Stomach smooth muscle (tissue), 2 donors: ENCODE measurements at regions not wholly inside any gene's neighbourhood (a gene's known extent, or its start where the extent isn't known, plus 50 kb on each side); places are given as distances from the start of the nearest gene placed in this dataset.

Experiments
- H3K27ac ChIP-seq: one replicate; pipeline ENCODE4 v1.7.0; 2013; ENCODE audit warnings: mild to moderate bottlenecking, low read length, inconsistent platforms
- H3K27me3 ChIP-seq, 2 donors: one replicate each; pipeline ENCODE4 v1.7.0; 2013; ENCODE audit warnings: low read length in 2 of 2; ENCODE audit not compliant: insufficient read depth in 2 of 2, control insufficient read depth in 1 of 2
- H3K36me3 ChIP-seq, 2 donors: one replicate each; pipeline ENCODE4 v1.7.0; 2013; ENCODE audit warnings: low read length in 2 of 2; ENCODE audit not compliant: control insufficient read depth in 2 of 2, insufficient read depth in 2 of 2
- H3K4me1 ChIP-seq: one replicate; pipeline ENCODE4 v1.7.0; 2013; ENCODE audit warnings: low read length; ENCODE audit not compliant: control insufficient read depth, insufficient read depth
- H3K4me3 ChIP-seq, 2 donors: one replicate each; pipeline ENCODE4 v1.7.0; 2013; ENCODE audit warnings: low read length in 2 of 2
- H3K9ac ChIP-seq, 2 donors: one replicate each; pipeline ENCODE4 v1.7.0; 2013; ENCODE audit warnings: low read length in 2 of 2, mild to moderate bottlenecking in 1 of 2
- H3K9me3 ChIP-seq, 2 donors: one replicate each; pipeline ENCODE4 v1.7.0; 2013; ENCODE audit warnings: low read length in 2 of 2; ENCODE audit not compliant: control insufficient read depth in 2 of 2
- donor health status: healthy.
- donor health status: Pancreatic carcinoma.

- Histone ChIP-seq H3K4me1 (no peaks in the 10 kb centered on the region), H3K27ac (no peak overlapping the region), H3K27me3 (no peaks in the 10 kb centered on the region), H3K4me3 (no peak overlapping the region), H3K9ac (no peak overlapping the region), H3K9me3 (no peaks in the 10 kb centered on the region), H3K36me3 (no peaks in the 10 kb centered on the region)
Measured at GRCh38 chr4:10285028-10285427, 168.4 kb upstream of the WDR1 start.

GRCh38 chr4:10283761-10284160 is 167.2 kb upstream of the WDR1 start:
- Histone ChIP-seq H3K9me3 (no peaks in the 10 kb centered on the region), H3K36me3 (no peaks in the 10 kb centered on the region), H3K4me3 (no peak overlapping the region), H3K4me1 (no peaks in the 10 kb centered on the region), H3K9ac (no peak overlapping the region), H3K27ac (no peak overlapping the region), H3K27me3 (no peaks in the 10 kb centered on the region)

DNA sequence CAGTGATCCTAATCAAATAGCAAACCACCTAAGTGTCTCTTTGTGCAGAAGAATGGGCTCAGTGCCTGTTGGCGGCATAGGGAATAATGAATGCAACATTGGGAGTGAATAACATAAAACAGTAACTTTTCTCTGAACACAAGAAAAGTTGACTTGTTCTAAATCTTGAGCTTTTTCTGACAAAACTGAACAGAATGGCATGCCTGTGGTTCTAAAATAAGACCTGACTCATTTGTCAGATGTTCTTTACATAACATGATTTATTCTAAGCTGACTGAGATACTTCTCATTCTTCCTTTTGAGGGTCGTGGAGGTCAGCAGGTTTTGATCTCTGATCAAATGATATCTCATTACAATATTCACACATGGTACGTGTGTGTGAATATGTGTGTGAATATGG is 165.4 kb upstream of the WDR1 start:
- Histone ChIP-seq H3K27ac (no peak overlapping the region), H3K36me3 (no peaks in the 10 kb centered on the region), H3K27me3 (no peaks in the 10 kb centered on the region), H3K9ac (no peak overlapping the region), H3K4me3 (no peak overlapping the region), H3K9me3 (no peaks in the 10 kb centered on the region), H3K4me1 (no peaks in the 10 kb centered on the region)

GRCh38 chr4:10279261-10279660 is 162.7 kb upstream of the WDR1 start:
- H3K4me1 ChIP-seq: no peaks in the 10 kb centered on the region
- H3K9me3 ChIP-seq: no peaks in the 10 kb centered on the region
- H3K27me3 ChIP-seq: no peaks in the 10 kb centered on the region
- no peaks in the 10 kb centered on the region for H3K36me3 ChIP-seq
- no peak overlapping the region for H3K27ac ChIP-seq
- H3K4me3 ChIP-seq: no peak overlapping the region
- no peak overlapping the region for H3K9ac ChIP-seq

GRCh38 chr4:10278071-10278470 is 161.5 kb upstream of the WDR1 start:
- H3K4me1 ChIP-seq: no peaks in the 10 kb centered on the region
- no peak overlapping the region for H3K27ac ChIP-seq
- no peak overlapping the region for H3K4me3 ChIP-seq
- no peak overlapping the region for H3K9ac ChIP-seq
- no peaks in the 10 kb centered on the region for H3K36me3 ChIP-seq
- H3K9me3 ChIP-seq: no peaks in the 10 kb centered on the region
- H3K27me3 ChIP-seq: no peaks in the 10 kb centered on the region

DNA sequence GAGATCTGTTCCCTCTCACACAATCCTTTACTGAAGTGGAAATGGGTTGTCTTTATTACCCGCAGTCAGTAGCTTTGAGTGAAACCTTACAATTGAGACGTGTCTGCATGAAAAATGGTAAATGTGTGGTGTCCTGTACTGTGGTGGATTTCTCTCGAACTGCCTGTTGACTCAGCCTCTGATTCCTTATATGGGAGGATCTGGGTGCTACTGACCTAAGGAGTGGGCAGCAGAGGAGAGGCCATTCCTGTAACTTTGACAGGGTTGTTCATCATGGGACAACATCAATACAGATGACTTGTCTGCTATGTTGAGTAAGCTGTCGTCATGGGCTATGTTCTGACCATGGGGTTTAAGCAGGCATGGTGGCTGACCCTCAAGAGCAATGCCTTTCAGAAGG is 159.6 kb upstream of the WDR1 start:
- Histone ChIP-seq H3K27ac (no peak overlapping the region), H3K27me3 (no peaks in the 10 kb centered on the region), H3K4me3 (no peak overlapping the region), H3K9ac (no peak overlapping the region), H3K4me1 (no peaks in the 10 kb centered on the region), H3K36me3 (no peaks in the 10 kb centered on the region), H3K9me3 (no peaks in the 10 kb centered on the region)

DNA sequence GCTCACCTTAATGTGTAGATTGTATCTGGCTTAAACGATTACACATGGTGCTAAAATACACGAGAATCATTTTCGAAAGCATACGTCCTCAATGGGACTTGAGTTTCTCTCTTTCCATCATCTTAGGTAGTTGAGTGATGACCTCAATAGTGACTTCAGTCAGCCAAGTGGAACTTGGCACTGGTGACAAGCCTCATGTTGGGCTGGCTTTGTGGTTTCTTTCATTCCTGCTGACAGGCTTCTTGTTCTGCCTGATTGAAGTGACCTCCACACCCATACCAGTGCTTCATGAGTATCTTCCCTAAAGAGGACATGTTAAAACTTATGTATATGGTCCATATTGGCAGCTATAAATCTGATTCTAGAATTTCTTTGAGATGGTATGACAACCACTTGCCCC is 159.1 kb upstream of the WDR1 start:
- Histone ChIP-seq H3K9me3 (no peaks in the 10 kb centered on the region), H3K4me3 (no peak overlapping the region), H3K4me1 (no peaks in the 10 kb centered on the region), H3K36me3 (no peaks in the 10 kb centered on the region), H3K9ac (no peak overlapping the region), H3K27me3 (no peaks in the 10 kb centered on the region), H3K27ac (no peak overlapping the region)

DNA sequence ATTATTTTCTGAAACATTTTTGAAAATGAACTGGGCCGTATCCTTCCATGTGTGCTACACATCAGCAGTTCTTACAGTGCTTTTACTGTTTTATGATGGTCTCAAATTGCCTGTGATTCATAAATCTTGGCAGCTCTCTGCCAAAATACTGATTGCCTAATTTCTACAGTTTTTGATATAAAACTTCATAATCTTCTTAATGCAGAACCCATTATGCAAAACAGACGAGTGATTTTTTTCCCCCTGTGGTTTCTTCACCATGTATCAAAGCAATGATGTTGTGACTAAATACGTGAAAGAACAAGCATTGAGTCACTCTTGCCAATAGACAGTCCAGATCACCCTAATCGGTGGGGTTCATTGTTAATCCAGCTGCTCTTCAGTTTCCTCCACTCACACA is 156.4 kb upstream of the WDR1 start:
- Histone ChIP-seq H3K36me3 (no peaks in the 10 kb centered on the region), H3K4me3 (no peak overlapping the region), H3K27me3 (no peaks in the 10 kb centered on the region)

DNA sequence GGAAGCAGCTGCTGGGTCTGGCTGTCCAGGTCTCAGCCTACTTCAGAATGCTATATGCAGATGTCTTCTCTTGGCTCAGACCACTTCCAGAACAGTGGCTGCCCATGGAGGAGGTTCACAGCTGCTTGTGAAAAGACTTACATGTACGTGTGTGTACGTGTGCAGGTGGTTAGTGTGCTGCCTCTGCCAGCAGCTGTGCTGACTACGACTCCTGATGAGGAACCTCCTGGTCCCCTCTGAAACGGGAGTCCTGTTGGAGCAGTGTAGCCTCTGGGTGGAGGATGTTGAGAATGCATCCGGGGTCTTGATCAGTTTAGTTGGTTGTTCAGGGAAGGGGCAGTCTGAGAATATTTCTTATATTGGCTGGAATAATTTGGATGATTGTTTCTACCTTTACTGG is 155.9 kb upstream of the WDR1 start:
- Histone ChIP-seq H3K4me1 (no peaks in the 10 kb centered on the region), H3K4me3 (no peak overlapping the region), H3K9ac (no peak overlapping the region), H3K36me3 (no peaks in the 10 kb centered on the region), H3K27ac (no peak overlapping the region), H3K9me3 (no peaks in the 10 kb centered on the region), H3K27me3 (no peaks in the 10 kb centered on the region)

More for the DNA sequence above, 156.4 kb upstream of the WDR1 start:
- Histone ChIP-seq H3K9me3 (no peaks in the 10 kb centered on the region), H3K9ac (no peak overlapping the region), H3K4me1 (no peaks in the 10 kb centered on the region), H3K27ac (no peak overlapping the region)

GRCh38 chr4:10267066-10267465 is 150.5 kb upstream of the WDR1 start:
- Histone ChIP-seq H3K36me3 (no peaks in the 10 kb centered on the region), H3K9me3 (no peaks in the 10 kb centered on the region), H3K4me3 (no peak overlapping the region), H3K9ac (no peak overlapping the region), H3K27ac (no peak overlapping the region), H3K27me3 (no peaks in the 10 kb centered on the region), H3K4me1 (no peaks in the 10 kb centered on the region)

DNA sequence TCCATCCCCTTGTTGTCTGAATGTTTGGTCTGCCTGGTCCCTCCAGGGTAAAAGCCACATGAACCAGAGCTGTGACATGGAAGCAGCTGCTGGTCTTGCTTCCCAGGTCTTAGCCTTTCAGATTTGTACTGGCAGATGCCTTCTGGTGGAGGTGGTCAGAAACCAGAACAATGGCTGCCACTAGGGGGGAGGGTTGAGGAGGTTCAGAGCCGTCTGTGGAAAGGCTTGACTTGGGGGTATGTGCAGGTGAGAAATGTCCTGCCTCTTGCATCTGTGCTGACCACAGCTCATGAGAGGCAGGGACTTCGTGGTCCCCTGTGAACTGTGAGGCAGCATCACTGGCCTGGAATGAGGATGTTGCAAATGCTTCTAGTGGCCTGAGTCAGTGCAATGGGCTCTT is 144.2 kb upstream of the WDR1 start:
- no peak overlapping the region for H3K9ac ChIP-seq
- no peaks in the 10 kb centered on the region for H3K36me3 ChIP-seq
- peaks cover 0 to 2% of the 10 kb centered on the region in 2 donors for H3K27me3 ChIP-seq
- no peaks in the 10 kb centered on the region for H3K4me1 ChIP-seq
- no peak overlapping the region for H3K4me3 ChIP-seq
- H3K9me3 ChIP-seq: no peaks in the 10 kb centered on the region
- H3K27ac ChIP-seq: no peak overlapping the region

DNA sequence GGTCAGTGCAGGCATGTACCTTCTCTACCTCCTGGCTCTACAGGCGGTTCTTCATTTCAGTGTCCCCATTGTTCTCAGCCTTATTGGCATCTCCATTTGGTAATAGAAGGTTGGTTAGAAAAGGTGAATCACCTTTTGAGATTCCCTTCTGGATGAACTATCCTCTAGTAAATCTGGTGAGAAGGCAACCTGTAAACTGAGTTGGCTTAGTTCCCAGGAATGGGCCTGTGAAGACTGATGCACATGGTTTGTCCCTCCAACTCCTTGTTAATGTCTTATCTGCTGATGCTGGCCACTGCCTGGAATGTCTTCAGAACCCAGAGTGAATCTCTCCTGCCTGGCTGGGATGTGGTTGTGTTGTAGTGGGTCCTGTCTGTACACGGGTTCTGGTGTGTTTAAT is 143.4 kb upstream of the WDR1 start:
- H3K36me3 ChIP-seq: no peaks in the 10 kb centered on the region
- H3K4me3 ChIP-seq: no peak overlapping the region
- H3K27ac ChIP-seq: no peak overlapping the region
- no peaks in the 10 kb centered on the region for H3K9me3 ChIP-seq
- H3K4me1 ChIP-seq: no peaks in the 10 kb centered on the region
- H3K27me3 ChIP-seq: peaks cover 0 to 4% of the 10 kb centered on the region in 2 donors
- H3K9ac ChIP-seq: no peak overlapping the region
